Retinal pigment epithelial cell (primary cell): ENCODE measurements at regions not wholly inside any gene's neighbourhood (a gene's known extent, or its start where the extent isn't known, plus 50 kb on each side); places are given as distances from the start of the nearest gene placed in this dataset.

Experiments
- DNase-seq: peaks from one replicate; pipeline ENCODE4 v3.0.0-alpha.2; 2010; ENCODE audit warnings: low read depth
- H3K4me3 ChIP-seq: 2 replicates; pipeline ENCODE4 v1.5.1; 2011; ENCODE audit warnings: mild to moderate bottlenecking, low read length, control low read depth, moderate library complexity
- TF ChIP-seq, protein P1 (sequence below): conservative IDR thresholded peaks from 2 replicates; pipeline ENCODE4 v1.5.1; 2011; ENCODE audit warnings: low read depth, low read length, control low read depth, inconsistent platforms

DNA sequence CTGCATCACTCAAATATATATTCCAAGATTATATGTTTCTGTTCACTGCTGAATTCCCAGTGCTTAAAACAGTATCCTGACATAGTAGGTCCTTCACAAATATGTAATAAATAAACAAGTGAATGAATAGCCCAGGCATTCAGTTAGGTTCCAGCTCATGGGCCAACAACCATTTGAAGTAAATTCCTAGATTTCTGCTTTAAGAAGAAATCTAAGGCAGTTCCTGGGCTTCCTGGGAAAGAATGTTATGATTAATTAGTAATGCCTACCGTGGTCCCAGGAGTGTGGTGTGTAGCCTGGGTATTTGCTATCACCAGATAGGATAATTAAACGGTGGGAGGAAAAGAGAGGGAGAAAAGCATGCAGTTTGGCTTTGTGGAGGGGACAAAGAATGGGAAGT, 576.8 kb downstream of the SOX6 start:
- TF ChIP-seq, protein P1, sequence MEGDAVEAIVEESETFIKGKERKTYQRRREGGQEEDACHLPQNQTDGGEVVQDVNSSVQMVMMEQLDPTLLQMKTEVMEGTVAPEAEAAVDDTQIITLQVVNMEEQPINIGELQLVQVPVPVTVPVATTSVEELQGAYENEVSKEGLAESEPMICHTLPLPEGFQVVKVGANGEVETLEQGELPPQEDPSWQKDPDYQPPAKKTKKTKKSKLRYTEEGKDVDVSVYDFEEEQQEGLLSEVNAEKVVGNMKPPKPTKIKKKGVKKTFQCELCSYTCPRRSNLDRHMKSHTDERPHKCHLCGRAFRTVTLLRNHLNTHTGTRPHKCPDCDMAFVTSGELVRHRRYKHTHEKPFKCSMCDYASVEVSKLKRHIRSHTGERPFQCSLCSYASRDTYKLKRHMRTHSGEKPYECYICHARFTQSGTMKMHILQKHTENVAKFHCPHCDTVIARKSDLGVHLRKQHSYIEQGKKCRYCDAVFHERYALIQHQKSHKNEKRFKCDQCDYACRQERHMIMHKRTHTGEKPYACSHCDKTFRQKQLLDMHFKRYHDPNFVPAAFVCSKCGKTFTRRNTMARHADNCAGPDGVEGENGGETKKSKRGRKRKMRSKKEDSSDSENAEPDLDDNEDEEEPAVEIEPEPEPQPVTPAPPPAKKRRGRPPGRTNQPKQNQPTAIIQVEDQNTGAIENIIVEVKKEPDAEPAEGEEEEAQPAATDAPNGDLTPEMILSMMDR = no peak
- no peak overlapping the region for H3K4me3 ChIP-seq
- DNase-seq = no peak

GRCh38 chr11:15780382-15780781, 576.0 kb downstream of the SOX6 start:
- TF ChIP-seq, protein P1 = no peak
- DNase-seq = no peak
- no peak overlapping the region for H3K4me3 ChIP-seq

- no peak for DNase-seq
- TF ChIP-seq, protein P1 = no peak
- no peak overlapping the region for H3K4me3 ChIP-seq
These were observed 575.5 kb downstream of the SOX6 start for GRCh38 chr11:15780837-15781236.

DNA sequence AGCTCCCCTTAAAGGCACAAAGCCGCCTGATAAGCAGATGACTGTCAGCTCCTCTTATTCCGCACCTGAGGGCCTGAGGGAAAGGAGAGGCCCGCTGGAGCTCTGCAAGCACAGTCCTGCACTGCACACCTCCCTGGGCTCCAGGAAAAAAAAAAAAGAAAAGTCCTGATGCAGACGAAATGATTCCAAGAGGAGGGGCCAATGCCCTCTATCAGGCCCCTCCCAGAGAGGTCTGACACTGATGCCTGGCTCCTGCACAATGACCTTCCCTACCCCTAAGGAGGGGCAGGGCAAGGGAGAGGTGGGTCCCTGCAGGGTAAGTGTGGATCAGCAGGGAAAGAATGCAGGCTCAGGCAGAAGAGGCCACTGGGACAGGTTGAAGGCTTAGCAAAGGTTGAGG, 572.7 kb downstream of the SOX6 start:
- no peak for DNase-seq
- TF ChIP-seq, protein P1 = no peak
- H3K4me3 ChIP-seq = no peak overlapping the region

DNA sequence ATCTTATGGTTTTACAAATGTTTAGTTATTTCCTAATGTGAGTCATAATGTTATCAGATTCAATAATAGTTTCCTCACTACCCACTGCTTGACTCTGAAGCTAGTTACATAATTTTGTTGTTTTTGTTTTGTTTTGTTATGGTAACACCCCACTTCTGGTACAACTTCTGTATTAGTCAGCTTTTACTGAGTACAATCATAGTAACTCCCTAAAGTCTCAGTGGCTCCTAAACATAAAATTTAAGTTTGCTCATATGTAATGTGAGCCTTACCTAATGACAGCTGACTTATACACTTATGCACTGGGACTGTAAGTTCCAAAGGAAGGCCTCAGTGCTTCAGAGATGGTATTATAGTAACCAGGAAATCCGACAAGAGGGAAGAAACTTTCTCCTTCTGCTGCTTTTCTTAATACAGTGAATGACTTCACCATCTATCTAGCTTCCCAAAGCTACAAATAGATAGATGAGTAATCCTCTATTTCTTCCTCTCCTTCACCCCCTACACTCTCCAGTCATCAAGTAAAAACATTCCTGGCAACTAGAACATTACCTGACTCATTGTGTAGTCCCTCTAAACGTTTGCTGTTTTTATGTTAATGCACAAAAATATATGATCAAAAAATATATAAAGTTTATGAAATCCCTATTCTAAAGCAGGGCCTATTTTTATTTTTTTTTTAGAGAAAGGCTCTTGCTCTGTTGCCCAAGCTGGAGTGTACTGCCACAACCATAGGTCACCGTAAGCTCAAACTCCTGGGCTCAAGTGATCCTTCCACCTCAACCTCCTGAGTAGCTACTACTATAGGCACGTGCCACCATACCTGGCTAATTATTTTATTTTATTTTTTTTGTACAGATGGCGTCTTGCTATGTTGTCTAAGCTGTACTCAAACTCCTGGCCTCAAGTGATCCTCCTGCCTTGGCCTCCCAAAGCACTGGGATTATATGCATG, 563.0 kb downstream of the SOX6 start:
- DNase-seq = no peak
- TF ChIP-seq, protein P1 = no peak
- H3K4me3 ChIP-seq = no peak overlapping the region

GRCh38 chr11:15794361-15795150, 561.8 kb downstream of the SOX6 start:
- H3K4me3 ChIP-seq = no peak overlapping the region
- TF ChIP-seq, protein P1 = no peak
- DNase-seq = no peak
